Activated B cell treated with CpG ODN at 0.5 μM for 24 hours (primary cell): ENCODE measurements at regions not wholly inside any gene's neighbourhood (a gene's known extent, or its start where the extent isn't known, plus 50 kb on each side); places are given as distances from the start of the nearest gene placed in this dataset.

ENCODE experiments used
- ATAC-seq: fragments of 200-7000 bp; cut with Tn5 transposase; one replicate; pipeline ENCODE4 v1.10.0; 2021; ENCODE audit warnings: low read depth, mild to moderate bottlenecking, moderate library complexity
- CTCF ChIA-PET: fragments of 350-600 bp; sonication (Branson Sonifier 250); formaldehyde crosslinking; loops from one replicate; lab custom pipeline; 2021; ENCODE audit warnings: antibody characterized with exemption; lab: Charles Lee
- POLR2A ChIA-PET: fragments of 350-600 bp; sonication (Branson Sonifier 250); formaldehyde crosslinking; loops from one replicate; lab custom pipeline; 2021; ENCODE audit warnings: antibody characterized with exemption; lab: Charles Lee
- DNase-seq: peaks from one replicate; pipeline ENCODE4 v3.0.0; 2022
- H3K27ac Mint-ChIP-seq: one replicate; pipeline ENCODE4 v1.8.0; 2020; ENCODE audit warnings: mixed read lengths
- H3K27me3 Mint-ChIP-seq: one replicate; pipeline ENCODE4 v1.8.0; 2021; ENCODE audit warnings: mixed read lengths
- H3K36me3 Mint-ChIP-seq: one replicate; pipeline ENCODE4 v1.8.0; 2021; ENCODE audit warnings: low read depth, mixed read lengths
- H3K4me1 Mint-ChIP-seq: one replicate; pipeline ENCODE4 v1.8.0; 2021; ENCODE audit warnings: mixed read lengths
- H3K4me3 Mint-ChIP-seq: one replicate; pipeline ENCODE4 v1.8.0; 2020; ENCODE audit warnings: mild to moderate bottlenecking, mixed read lengths
- H3K9me3 Mint-ChIP-seq: one replicate; pipeline ENCODE4 v1.8.0; 2020; ENCODE audit warnings: mixed read lengths
- CTCF ChIP-seq: fragments of 200-600 bp; IDR thresholded peaks from one replicate; pipeline ENCODE4 v1.8.0; 2022; ENCODE audit warnings: antibody characterized with exemption, mild to moderate bottlenecking
- intact Hi-C: fragments of 100-400 bp; cut with micrococcal nuclease; formaldehyde crosslinking; loops from one replicate; pipeline ENCODE4 v1.15.1; 2024

GRCh38 chr12:92603741-92604432 lies 98.9 kb upstream of the PLEKHG7 start:
- Mint-ChIP-seq H3K36me3 (peaks cover 10% of the 10 kb centered on the region), H3K27me3 (no peaks in the 10 kb centered on the region), H3K9me3 (peaks cover 17% of the 10 kb centered on the region), H3K4me3 (no peak overlapping the region), H3K4me1 (peaks cover 27% of the 10 kb centered on the region), H3K27ac (no peak overlapping the region)
- ATAC-seq (no peak), DNase-seq (no peak)
- POLR2A ChIA-PET, result interaction anchor here (1.0 kb wide), 1 partner anchor 9 kb away, joined by 3 read pairs; no protein-coding TSS in a partner anchor
- intact Hi-C loops, result no loop called here
- no peak for TF ChIP-seq CTCF
- CTCF ChIA-PET, result interaction anchor here (0.7 kb wide), 1 partner anchor 1223 kb away, joined by 3 read pairs; no protein-coding TSS in a partner anchor

GRCh38 chr12:92602930-92603623 lies 99.7 kb upstream of the PLEKHG7 start:
- POLR2A ChIA-PET, result no interaction called here
- Mint-ChIP-seq H3K27ac (no peak overlapping the region), H3K9me3 (peaks cover 21% of the 10 kb centered on the region), H3K27me3 (no peaks in the 10 kb centered on the region), H3K36me3 (peaks cover 10% of the 10 kb centered on the region), H3K4me3 (no peak overlapping the region), H3K4me1 (peaks cover 24% of the 10 kb centered on the region)
- CTCF ChIA-PET, result no interaction called here
- intact Hi-C loops, result no loop called here
- DNase-seq (no peak), ATAC-seq (no peak)
- TF ChIP-seq CTCF, result no peak

- Mint-ChIP-seq H3K27me3 (no peaks in the 10 kb centered on the region), H3K9me3 (peaks cover 25% of the 10 kb centered on the region), H3K36me3 (peaks cover 10% of the 10 kb centered on the region), H3K27ac (no peak overlapping the region), H3K4me1 (peaks cover 27% of the 10 kb centered on the region), H3K4me3 (no peak overlapping the region)
- CTCF ChIA-PET, result no interaction called here
- DNase-seq (no peak), ATAC-seq (no peak)
- intact Hi-C loops, result no loop called here
- TF ChIP-seq CTCF, result no peak
- POLR2A ChIA-PET, result no interaction called here
Measured at GRCh38 chr12:92602476-92602875, 100.3 kb upstream of the PLEKHG7 start.

- ChIA-PET POLR2A (interaction anchor here (0.7 kb wide), 1 partner anchor 439 kb away, joined by 3 read pairs; no protein-coding TSS in a partner anchor), CTCF (no interaction called here)
- Mint-ChIP-seq H3K27me3 (no peaks in the 10 kb centered on the region), H3K27ac (no peak overlapping the region), H3K4me1 (peaks cover 27% of the 10 kb centered on the region), H3K4me3 (peak overlapping the region; percentile 1), H3K9me3 (peaks cover 25% of the 10 kb centered on the region), H3K36me3 (peaks cover 10% of the 10 kb centered on the region)
- intact Hi-C loops, result no loop called here
- peak; percentile 37 for ATAC-seq
- TF ChIP-seq CTCF, result no peak
- no peak for DNase-seq
Measured at GRCh38 chr12:92601680-92602079, 101.1 kb upstream of the PLEKHG7 start.

- peaks cover 29% of the 10 kb centered on the region for H3K4me1 Mint-ChIP-seq
- intact Hi-C loops, result no loop called here
- no peak for TF ChIP-seq CTCF
- ATAC-seq, result no peak
- no peak overlapping the region for H3K4me3 Mint-ChIP-seq
- H3K27ac Mint-ChIP-seq, result no peak overlapping the region
- CTCF ChIA-PET, result no interaction called here
- H3K9me3 Mint-ChIP-seq, result peaks cover 25% of the 10 kb centered on the region
- POLR2A ChIA-PET, result interaction anchor here (0.7 kb wide), 1 partner anchor 438 kb away, joined by 3 read pairs; no protein-coding TSS in a partner anchor
- no peaks in the 10 kb centered on the region for H3K27me3 Mint-ChIP-seq
- peaks cover 10% of the 10 kb centered on the region for H3K36me3 Mint-ChIP-seq
- DNase-seq, result no peak
Measured at GRCh38 chr12:92601176-92601575, 101.6 kb upstream of the PLEKHG7 start.
